Ishikawa (cell line): ENCODE measurements at regions not wholly inside any gene's neighbourhood (a gene's known extent, or its start where the extent isn't known, plus 50 kb on each side); places are given as distances from the start of the nearest gene placed in this dataset.

Source experiments
- CEBPB ChIP-seq: IDR thresholded peaks from 2 replicates; pipeline ENCODE4 v1.6.1; 2012
- CREB1 ChIP-seq: IDR thresholded peaks from 2 replicates; pipeline ENCODE4 v1.6.1; 2012; ENCODE audit warnings: low read depth
- EGR1 ChIP-seq: IDR thresholded peaks from 2 replicates; pipeline ENCODE4 v1.6.1; 2012
- EP300 ChIP-seq: IDR thresholded peaks from 2 replicates; pipeline ENCODE4 v1.6.1; 2012; ENCODE audit warnings: borderline replicate concordance
- FOXM1 ChIP-seq: IDR thresholded peaks from 2 replicates; pipeline ENCODE4 v1.6.1; 2012; ENCODE audit warnings: low read depth, borderline replicate concordance
- MAX ChIP-seq: IDR thresholded peaks from 2 replicates; pipeline ENCODE4 v1.6.1; 2012
- NFIC ChIP-seq: IDR thresholded peaks from 2 replicates; pipeline ENCODE4 v1.6.1; 2012
- RAD21 ChIP-seq: IDR thresholded peaks from 2 replicates; pipeline ENCODE4 v1.6.1; 2012; ENCODE audit warnings: low read depth
- REST ChIP-seq: IDR thresholded peaks from 2 replicates; pipeline ENCODE4 v1.6.1; 2012; ENCODE audit warnings: low read depth, mild to moderate bottlenecking
- TAF1 ChIP-seq: IDR thresholded peaks from 2 replicates; pipeline ENCODE4 v1.6.1; 2012; ENCODE audit warnings: low read depth, mild to moderate bottlenecking
- TCF12 ChIP-seq: IDR thresholded peaks from 2 replicates; pipeline ENCODE4 v1.6.1; 2012; ENCODE audit warnings: low read depth
- TEAD4 ChIP-seq: IDR thresholded peaks from 2 replicates; pipeline ENCODE4 v1.6.1; 2012
- YY1 ChIP-seq: IDR thresholded peaks from 2 replicates; pipeline ENCODE4 v1.6.1; 2012; ENCODE audit warnings: low read depth
- ZBTB7A ChIP-seq: IDR thresholded peaks from 2 replicates; pipeline ENCODE4 v1.6.1; 2012; ENCODE audit warnings: low read depth
- TF ChIP-seq, protein P1 (sequence below): IDR thresholded peaks from 2 replicates; pipeline ENCODE4 v1.6.1; 2012

- TF ChIP-seq EGR1 (no peak), CREB1 (no peak), NFIC (no peak), ZBTB7A (no peak)
Observed at GRCh38 chr4:189204616-189205015, 736.1 kb upstream of the FRG1 start.

DNA sequence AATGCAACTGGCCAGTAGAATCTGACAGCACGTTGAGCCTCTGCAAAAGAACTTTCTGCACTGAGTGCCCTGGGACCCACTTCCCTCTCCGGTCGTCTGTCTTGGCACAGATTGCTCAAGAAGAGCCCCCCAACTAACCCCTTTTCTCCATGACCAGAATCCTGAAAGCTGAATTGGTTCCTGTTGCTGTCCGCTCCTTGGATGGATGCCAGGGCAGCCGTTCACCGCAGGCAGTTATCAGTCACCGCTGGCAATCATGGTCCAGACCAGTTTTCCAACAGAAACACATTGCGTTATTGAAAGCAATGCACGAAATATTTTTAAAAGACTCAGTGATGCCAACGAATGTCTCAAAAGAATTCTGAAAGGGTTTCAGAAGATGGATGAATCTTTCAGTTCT lies 733.7 kb upstream of the FRG1 start:
- no peak for TF ChIP-seq REST
- no peak for TF ChIP-seq ZBTB7A
- no peak for TF ChIP-seq TAF1
- no peak for TF ChIP-seq RAD21
- no peak for TF ChIP-seq MAX
- no peak for TF ChIP-seq YY1
- TF ChIP-seq CEBPB, result no peak
- no peak for TF ChIP-seq FOXM1
- TF ChIP-seq, protein P1, sequence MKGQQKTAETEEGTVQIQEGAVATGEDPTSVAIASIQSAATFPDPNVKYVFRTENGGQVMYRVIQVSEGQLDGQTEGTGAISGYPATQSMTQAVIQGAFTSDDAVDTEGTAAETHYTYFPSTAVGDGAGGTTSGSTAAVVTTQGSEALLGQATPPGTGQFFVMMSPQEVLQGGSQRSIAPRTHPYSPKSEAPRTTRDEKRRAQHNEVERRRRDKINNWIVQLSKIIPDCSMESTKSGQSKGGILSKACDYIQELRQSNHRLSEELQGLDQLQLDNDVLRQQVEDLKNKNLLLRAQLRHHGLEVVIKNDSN, result no peak
- no peak for TF ChIP-seq TEAD4
- TF ChIP-seq EP300, result no peak

DNA sequence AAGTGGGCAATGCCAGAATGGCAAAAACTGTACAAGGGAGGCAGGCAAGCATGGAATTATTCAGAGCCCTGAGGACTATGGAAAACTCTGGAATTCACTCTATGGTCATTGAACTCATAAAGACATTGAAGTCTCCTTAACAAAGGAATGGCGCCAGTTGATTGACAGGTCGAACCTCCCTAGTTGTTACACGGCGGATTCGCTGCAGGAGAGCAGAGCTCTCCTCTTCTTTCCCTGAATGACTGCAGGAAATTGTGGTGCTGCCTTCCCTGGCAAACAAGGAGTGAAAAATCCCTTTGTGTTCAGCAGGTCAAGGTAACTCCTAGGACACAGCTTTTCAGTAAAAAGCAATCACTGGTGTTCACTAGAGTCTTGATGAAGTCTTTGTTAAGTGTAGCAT lies 732.8 kb upstream of the FRG1 start:
- TF ChIP-seq RAD21 (no peak), NFIC (no peak), FOXM1 (no peak), TAF1 (no peak), TCF12 (no peak), MAX (no peak), CREB1 (no peak), YY1 (no peak), EP300 (no peak), EGR1 (no peak), TEAD4 (no peak), CEBPB (no peak), REST (no peak), ZBTB7A (no peak)
- TF ChIP-seq, protein P1, result no peak

DNA sequence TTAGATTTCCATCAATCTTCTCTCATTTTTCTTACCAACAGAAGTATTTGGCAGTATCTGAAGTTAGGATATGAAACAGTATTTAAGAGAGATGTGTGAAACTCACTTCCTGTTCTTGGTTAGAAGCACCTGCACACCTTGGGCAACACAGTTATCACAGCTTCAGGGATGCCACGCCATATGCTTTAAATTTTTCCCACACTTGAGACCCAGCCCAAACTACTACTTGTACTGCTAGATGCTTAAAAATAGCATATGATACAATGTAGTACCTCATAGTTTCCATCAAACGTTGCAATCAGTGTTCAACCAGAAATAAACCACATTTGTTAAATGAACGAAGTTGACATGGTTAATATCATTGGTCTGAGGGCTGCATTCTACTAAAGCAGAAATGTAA lies 725.1 kb upstream of the FRG1 start:
- TF ChIP-seq REST, result no peak
- no peak for TF ChIP-seq TCF12
- TF ChIP-seq EGR1, result no peak
- TF ChIP-seq EP300, result no peak
- no peak for TF ChIP-seq CEBPB
- TF ChIP-seq NFIC, result no peak
- no peak for TF ChIP-seq CREB1
- TF ChIP-seq FOXM1, result no peak
- no peak for TF ChIP-seq ZBTB7A
- no peak for TF ChIP-seq MAX
- TF ChIP-seq, protein P1, result no peak
- no peak for TF ChIP-seq YY1
- TF ChIP-seq RAD21, result no peak
- TF ChIP-seq TEAD4, result no peak
- TF ChIP-seq TAF1, result no peak
